ENCODE measurements at regions not wholly inside any gene's neighbourhood (a gene's known extent, or its start where the extent isn't known, plus 50 kb on each side); places are given as distances from the start of the nearest gene placed in this dataset.

DNA sequence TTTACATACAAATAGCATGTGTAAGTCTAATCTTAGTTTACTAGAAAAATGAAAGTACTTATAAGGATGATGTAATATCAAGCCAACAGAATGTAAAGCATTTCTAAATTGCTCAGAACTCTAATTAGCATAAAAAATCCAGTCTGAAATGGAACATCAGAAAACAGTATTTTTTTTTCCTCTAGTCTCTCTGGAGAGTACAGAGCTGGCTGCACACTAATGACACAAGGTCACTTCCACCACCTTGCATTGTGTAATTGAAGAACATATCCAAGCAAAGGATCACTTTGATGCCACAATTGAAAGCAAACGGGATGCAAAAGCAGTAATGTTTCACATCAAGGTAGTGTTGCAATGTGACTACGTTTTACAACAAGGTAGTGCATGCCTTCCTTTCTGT, 548.0 kb upstream of the LUZP2 start:
- H3K27me3 Mint-ChIP-seq, result no peaks in the 10 kb centered on the region
- no peak overlapping the region for H3K27ac Mint-ChIP-seq
- H3K36me3 Mint-ChIP-seq, result no peaks in the 10 kb centered on the region
- no peaks in the 10 kb centered on the region for H3K4me1 Mint-ChIP-seq
- H3K9me3 Mint-ChIP-seq, result no peaks in the 10 kb centered on the region
- no peak overlapping the region for H3K4me3 Mint-ChIP-seq

DNA sequence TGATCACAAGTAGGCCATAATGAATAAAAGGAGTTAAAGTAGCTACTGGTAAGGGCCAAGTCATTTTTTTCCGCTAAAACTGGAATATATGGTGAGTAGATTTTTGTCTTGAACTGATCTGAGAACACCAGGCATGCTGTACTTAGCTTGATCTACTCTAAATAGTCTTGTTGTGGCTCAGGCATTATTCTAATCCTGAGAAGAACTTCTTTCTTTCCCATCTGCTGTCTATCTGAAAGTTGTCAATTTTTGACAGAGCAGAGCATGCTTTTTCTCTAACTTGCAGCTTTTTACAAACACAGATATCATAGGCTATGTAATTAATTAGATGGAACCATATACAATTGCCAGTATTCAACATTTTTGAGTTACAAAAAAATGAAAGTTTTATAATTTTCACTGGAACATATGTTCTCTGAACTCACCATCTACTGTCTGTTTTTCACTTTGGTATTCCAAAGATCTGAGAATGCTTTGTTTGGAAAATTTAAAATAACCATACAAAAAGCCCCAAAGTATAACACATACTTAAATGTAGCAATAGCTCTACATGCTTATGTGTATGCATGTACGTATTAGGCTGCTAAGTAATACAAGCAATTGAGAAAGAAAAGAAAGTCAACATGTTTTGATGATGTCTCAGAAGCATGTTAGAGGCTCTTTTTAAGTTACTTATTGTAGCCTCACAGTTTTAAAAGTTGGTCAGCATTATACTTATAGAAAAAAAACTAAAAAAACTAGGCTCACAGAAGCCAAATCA, 542.7 kb upstream of the LUZP2 start:
- Mint-ChIP-seq H3K9me3 (no peaks in the 10 kb centered on the region), H3K4me1 (no peaks in the 10 kb centered on the region), H3K27ac (no peak overlapping the region), H3K27me3 (no peaks in the 10 kb centered on the region), H3K36me3 (no peaks in the 10 kb centered on the region), H3K4me3 (no peak overlapping the region)

DNA sequence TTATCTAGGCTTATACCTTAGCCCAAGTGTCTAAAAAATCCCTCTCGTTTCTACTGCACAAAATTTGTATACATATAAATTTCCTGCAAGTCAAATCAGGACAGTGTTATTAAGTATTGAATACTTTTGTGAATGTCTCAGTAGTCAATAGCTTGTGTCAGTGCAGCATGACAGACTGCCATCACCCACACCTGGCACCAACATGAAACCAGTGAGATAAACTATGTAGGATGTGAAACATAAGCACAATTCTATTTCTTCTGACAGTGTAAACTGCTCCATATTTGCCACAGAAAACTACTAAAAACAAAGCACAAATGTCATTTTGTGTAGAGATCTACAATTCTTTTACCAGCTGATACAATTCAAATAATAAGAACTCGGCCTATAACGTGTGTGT, 542.1 kb upstream of the LUZP2 start:
- Mint-ChIP-seq H3K27ac (no peak overlapping the region), H3K36me3 (no peaks in the 10 kb centered on the region), H3K4me1 (no peaks in the 10 kb centered on the region), H3K4me3 (no peak overlapping the region), H3K9me3 (no peaks in the 10 kb centered on the region), H3K27me3 (no peaks in the 10 kb centered on the region)

DNA sequence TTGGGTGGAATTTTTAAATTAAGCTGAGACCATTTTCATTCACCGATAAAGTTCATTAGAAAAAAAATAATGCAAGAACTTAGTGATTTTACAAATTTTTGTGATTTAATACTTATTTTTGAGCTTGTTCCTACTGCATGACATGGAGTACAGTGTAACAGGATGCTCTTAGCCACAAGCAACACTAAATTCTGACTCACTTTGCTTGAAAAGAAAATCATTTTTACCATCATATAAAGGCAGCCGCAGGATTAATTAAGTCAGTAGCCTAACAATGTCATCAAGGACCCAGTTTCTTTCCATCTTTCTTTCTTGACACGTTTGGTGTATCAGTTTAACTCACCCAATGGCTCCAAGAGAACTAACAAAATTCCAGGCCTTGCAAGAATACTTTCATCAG, 540.3 kb upstream of the LUZP2 start:
- no peak overlapping the region for H3K27ac Mint-ChIP-seq
- no peaks in the 10 kb centered on the region for H3K9me3 Mint-ChIP-seq
- no peaks in the 10 kb centered on the region for H3K4me1 Mint-ChIP-seq
- H3K4me3 Mint-ChIP-seq, result no peak overlapping the region
- H3K27me3 Mint-ChIP-seq, result no peaks in the 10 kb centered on the region
- H3K36me3 Mint-ChIP-seq, result no peaks in the 10 kb centered on the region

DNA sequence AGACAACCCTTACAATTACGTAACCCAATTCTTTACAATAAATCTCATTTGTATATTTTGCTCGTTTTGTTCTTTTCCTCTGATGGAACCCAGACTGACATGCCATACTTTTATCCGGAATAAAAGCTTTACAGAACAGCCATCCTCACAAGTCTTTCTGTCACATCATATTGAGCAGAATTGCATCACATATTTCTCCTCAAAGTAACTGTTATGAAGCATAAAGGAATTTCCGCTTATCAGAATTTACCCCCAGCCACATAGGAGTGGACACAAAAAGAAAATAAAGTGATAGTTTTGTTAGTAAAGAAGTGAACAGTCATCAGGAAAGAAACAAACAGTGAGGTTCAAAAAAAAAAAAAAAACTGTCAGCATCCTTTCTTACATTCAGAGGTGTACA, 539.5 kb upstream of the LUZP2 start:
- Mint-ChIP-seq H3K27ac (no peak overlapping the region), H3K9me3 (no peaks in the 10 kb centered on the region), H3K36me3 (no peaks in the 10 kb centered on the region), H3K27me3 (no peaks in the 10 kb centered on the region), H3K4me1 (no peaks in the 10 kb centered on the region), H3K4me3 (no peak overlapping the region)

DNA sequence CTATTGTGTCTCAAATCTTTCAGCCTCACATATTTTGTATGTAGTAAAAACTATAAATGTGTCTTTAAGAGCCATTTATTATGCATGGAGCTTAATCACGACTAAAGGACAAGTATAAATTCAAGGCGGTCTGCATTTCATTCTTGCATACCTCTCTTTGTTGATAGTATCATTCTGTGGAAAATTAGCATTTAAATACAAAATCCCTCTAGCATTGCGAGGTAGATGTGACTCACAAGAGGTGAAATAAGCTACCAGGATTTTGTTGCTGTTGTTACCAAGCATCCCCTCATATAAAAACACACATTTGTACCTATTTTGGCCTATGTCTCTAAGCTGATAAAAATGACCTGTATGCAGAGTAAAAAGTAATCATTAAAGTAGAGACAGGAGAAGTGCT, 537.4 kb upstream of the LUZP2 start:
- no peaks in the 10 kb centered on the region for H3K27me3 Mint-ChIP-seq
- H3K9me3 Mint-ChIP-seq, result no peaks in the 10 kb centered on the region
- no peak overlapping the region for H3K4me3 Mint-ChIP-seq
- H3K27ac Mint-ChIP-seq, result no peak overlapping the region
- H3K36me3 Mint-ChIP-seq, result no peaks in the 10 kb centered on the region
- H3K4me1 Mint-ChIP-seq, result no peaks in the 10 kb centered on the region

DNA sequence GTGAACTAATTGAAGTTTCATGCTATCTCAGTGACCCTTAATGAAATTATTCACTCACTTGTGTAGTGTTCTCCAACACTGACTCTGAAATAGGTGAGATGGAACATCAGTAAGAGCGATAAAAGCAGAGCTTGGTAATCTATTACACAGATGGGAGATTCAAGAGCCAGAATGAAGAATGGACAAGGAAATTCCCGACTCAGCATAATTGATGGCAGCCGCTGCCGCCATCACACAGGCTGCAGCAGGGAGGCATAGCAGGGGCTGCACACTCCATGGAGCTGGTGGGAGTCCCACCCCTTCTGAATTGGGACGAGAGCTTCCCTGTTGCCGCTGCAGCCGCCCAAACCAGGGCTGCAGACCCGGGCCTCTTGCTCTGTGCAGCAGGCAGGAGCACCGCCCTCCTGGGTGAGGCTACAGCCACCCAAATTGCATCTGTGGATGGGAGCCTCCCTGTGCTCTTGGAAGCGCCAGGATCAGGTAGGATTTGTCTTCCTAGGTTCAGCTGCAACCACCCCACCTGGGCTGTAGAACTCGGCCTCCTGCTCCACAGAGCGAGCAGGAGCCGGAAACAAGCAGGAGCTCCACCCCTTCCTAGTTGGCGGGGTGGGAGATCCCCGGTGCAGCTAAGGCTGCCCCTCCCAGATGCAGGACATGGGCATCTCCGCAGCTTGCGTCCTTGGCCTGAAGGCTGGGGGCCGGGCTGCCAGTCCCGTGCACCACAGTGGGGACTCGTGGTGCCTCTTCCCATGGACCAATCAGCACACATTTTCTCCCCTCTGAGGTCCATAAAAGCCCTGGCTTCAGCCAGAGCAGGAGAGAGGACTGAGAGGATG, 535.1 kb upstream of the LUZP2 start:
- no peaks in the 10 kb centered on the region for H3K4me1 Mint-ChIP-seq
- no peaks in the 10 kb centered on the region for H3K9me3 Mint-ChIP-seq
- H3K36me3 Mint-ChIP-seq, result no peaks in the 10 kb centered on the region
- no peak overlapping the region for H3K27ac Mint-ChIP-seq
- no peak overlapping the region for H3K4me3 Mint-ChIP-seq
- no peaks in the 10 kb centered on the region for H3K27me3 Mint-ChIP-seq

DNA sequence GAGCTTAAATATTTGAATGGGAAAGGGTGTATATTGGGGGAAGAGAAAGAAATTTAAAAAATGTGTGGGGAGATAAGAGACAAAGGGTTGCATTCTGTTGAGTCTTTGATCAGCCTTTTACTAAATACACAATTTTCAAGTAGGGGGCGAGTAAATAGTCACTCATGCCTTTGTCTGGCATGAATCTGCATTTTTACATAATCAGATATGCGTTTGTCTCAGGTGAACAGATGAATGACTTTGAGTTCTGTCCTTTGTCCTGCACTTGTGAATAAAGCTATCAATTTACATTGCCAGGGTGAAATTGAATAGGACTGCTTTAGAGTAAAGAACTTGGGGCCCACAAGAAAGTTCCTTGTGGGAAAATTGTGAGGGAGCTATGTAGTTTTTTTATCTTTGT, 523.6 kb upstream of the LUZP2 start:
- H3K4me1 Mint-ChIP-seq, result no peaks in the 10 kb centered on the region
- H3K36me3 Mint-ChIP-seq, result no peaks in the 10 kb centered on the region
- H3K4me3 Mint-ChIP-seq, result no peak overlapping the region
- no peaks in the 10 kb centered on the region for H3K27me3 Mint-ChIP-seq
- no peak overlapping the region for H3K27ac Mint-ChIP-seq
- peaks cover 6% of the 10 kb centered on the region for H3K9me3 Mint-ChIP-seq

DNA sequence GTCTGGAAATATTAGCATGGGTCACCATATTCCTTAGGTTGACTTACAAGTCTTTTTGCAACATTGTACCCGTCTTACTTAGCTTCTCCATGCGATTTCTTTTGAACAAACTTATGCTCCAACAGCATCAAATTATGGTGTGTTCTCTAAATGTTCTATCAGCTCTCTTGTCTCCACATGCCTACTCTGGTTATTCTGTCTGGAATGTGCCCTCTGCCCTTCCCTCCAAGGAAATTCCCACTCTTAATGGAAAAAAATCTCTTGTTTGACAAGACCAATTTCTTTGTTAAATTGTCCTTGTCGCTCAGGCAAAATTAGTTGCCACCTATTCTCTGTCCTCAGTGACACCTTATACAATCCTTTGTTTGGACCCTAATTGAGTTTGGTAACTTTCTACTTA, 522.8 kb upstream of the LUZP2 start:
- Mint-ChIP-seq H3K27ac (no peak overlapping the region), H3K27me3 (no peaks in the 10 kb centered on the region), H3K4me3 (no peak overlapping the region), H3K36me3 (no peaks in the 10 kb centered on the region), H3K9me3 (peaks cover 6% of the 10 kb centered on the region), H3K4me1 (no peaks in the 10 kb centered on the region)

DNA sequence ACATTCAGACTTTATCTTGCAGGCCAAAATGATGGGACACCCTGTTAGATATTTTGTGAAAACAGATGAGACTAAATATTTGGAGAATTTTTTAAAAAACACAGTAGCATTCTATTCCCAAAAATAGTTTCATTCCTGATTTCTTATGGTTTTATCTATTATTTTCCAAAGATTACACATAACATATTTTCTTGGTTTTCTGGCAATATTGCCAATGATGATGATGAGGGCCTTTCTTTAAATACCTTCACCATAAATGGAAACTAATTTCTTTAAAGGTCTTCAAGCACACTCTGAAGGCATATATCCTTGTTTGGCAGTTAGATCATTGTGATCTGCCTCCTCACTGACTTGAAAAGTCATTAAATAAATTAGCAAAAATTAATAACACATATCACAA, 522.3 kb upstream of the LUZP2 start:
- Mint-ChIP-seq H3K36me3 (no peaks in the 10 kb centered on the region), H3K4me3 (no peak overlapping the region), H3K27ac (no peak overlapping the region), H3K9me3 (peaks cover 6% of the 10 kb centered on the region), H3K4me1 (no peaks in the 10 kb centered on the region), H3K27me3 (no peaks in the 10 kb centered on the region)

DNA sequence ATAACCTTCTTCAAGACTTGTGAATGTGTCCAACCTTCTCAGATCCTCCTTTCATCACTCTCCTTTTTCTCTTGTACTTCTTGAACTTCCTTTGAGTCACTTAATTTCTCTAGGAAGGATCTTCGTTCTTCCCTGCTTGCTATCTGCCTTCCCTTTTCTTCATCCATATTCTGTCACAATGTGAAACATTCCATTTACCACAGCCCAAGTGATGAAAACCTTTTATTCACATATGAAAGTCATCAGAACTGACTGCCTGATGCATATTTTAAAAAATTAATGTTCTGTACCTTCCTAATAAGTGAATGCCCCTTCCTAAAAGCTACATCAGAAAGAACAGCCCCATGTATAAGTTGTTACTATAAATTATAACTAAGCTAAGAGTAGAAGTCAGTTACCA, 520.4 kb upstream of the LUZP2 start:
- Mint-ChIP-seq H3K36me3 (no peaks in the 10 kb centered on the region), H3K27ac (no peak overlapping the region), H3K9me3 (peaks cover 13% of the 10 kb centered on the region), H3K4me3 (no peak overlapping the region), H3K27me3 (no peaks in the 10 kb centered on the region), H3K4me1 (no peaks in the 10 kb centered on the region)

DNA sequence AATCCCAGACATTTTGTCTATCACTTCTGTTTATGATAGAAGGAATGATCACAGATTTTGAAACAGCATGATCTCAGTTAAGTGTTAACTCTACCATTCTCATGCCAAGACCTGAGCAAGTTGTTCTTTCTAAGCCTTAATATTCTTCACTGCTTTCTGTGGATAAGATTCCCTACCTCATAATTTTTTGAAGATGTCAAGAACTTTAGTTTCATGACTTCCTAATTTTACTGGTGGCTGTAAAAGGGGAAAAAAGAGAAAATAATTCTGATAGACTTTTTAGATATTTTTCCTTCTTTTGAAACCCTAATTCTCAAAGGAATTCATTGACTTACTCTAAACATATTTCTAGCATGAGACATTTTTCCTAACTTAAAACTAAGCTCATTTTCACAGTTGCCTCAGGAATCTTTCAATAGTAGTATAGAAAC, 520.0 kb upstream of the LUZP2 start:
- H3K36me3 Mint-ChIP-seq, result no peaks in the 10 kb centered on the region
- H3K27me3 Mint-ChIP-seq, result no peaks in the 10 kb centered on the region
- no peak overlapping the region for H3K27ac Mint-ChIP-seq
- H3K4me1 Mint-ChIP-seq, result no peaks in the 10 kb centered on the region
- H3K4me3 Mint-ChIP-seq, result no peak overlapping the region
- peaks cover 13% of the 10 kb centered on the region for H3K9me3 Mint-ChIP-seq

DNA sequence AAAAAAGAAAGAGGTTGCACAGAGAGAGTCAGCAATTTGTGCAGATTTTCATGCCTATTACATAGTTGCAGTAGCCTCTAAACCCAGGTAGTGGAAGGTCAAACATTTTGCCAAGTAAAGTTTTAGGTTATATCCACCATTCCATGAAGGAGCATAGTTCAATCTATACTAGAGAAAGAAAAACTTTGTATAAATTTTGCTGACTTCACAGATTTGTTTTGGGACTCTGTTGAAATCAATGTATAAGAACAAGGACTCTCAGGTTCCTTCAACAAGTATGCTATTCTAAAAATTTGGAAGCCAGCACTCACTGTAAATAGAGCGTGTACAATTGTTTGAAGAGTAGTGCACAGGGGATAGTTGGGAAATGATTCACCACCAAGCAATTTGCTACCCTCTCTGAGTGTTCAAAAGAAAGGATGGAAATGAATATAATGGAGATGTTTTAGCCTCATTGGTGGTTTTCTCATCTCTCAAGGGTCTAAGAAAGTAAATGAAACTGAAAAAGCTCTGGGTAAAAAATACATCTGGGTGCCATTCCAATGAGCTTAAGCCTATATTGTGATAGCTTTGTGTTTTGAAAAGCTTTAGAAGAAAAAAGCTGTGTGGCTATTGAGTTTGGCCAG, 508.4 kb upstream of the LUZP2 start:
- no peaks in the 10 kb centered on the region for H3K36me3 Mint-ChIP-seq
- H3K4me3 Mint-ChIP-seq, result no peak overlapping the region
- no peak overlapping the region for H3K27ac Mint-ChIP-seq
- no peaks in the 10 kb centered on the region for H3K9me3 Mint-ChIP-seq
- no peaks in the 10 kb centered on the region for H3K27me3 Mint-ChIP-seq
- no peaks in the 10 kb centered on the region for H3K4me1 Mint-ChIP-seq

DNA sequence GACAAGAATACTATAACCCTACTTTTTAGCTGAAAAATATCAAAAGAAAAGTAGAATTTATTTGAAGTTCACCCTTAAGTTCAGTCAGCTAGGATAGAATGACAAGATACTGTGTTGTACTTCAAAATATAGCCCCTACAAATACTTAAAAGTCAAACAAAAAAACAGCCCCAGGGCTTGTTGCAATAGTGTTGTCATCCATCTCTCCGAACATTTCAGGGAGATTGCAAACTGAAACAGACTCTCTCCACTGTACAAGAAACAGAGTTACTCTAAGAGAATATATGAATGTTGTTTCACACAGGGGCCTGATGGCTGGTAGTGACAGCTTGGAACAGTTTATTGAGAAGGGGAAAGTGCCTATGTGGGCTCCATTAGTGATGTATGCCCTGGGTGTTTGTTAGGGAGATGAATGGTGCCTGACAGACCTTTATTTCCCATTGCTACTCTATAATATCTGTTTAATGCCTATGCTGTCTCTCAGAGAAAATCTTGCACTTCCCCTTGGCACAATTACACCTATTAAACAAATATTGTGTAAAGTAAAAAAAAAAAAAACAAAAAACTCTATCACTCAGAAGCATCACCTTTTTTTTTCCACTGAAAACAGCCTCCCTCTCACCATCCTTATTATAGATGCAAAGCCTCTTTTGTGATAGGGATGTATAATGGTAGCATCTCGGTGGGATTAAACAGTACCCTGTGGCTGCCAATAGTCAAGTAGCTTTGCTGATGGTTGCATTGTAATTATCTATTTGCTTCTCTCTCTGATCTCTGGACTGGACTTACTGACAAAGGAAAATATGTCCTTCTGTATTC, 506.3 kb upstream of the LUZP2 start:
- H3K27me3 Mint-ChIP-seq, result no peaks in the 10 kb centered on the region
- no peaks in the 10 kb centered on the region for H3K36me3 Mint-ChIP-seq
- no peak overlapping the region for H3K27ac Mint-ChIP-seq
- H3K4me3 Mint-ChIP-seq, result no peak overlapping the region
- H3K4me1 Mint-ChIP-seq, result no peaks in the 10 kb centered on the region
- no peaks in the 10 kb centered on the region for H3K9me3 Mint-ChIP-seq

DNA sequence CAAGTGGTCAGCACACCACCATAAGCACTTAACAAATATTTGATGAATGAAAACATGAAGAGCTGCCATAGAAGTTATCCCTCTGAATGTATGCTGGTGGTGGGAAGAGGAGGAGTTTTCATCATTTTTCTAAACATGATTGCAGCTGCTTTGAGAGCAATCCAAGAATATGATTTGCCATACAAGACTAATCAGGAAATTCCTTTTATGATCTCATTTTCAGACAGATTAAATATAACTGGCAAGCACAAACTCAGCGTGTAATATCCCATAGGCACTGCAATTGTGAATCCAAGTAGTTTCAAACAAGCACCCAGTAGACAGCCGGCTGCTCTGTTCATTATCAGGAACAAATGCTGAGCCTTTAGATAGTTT, 505.7 kb upstream of the LUZP2 start:
- H3K9me3 Mint-ChIP-seq, result no peaks in the 10 kb centered on the region
- H3K4me1 Mint-ChIP-seq, result no peaks in the 10 kb centered on the region
- no peaks in the 10 kb centered on the region for H3K36me3 Mint-ChIP-seq
- H3K27me3 Mint-ChIP-seq, result no peaks in the 10 kb centered on the region
- H3K27ac Mint-ChIP-seq, result no peak overlapping the region
- H3K4me3 Mint-ChIP-seq, result no peak overlapping the region

Measured in activated naive CD4-positive, alpha-beta T cell treated with anti-CD3 and anti-CD28 coated beads, Interleukin-2, amount 50 U/mL, for 24 hours (primary cell).